Fibroblast of lung (primary cell): ENCODE measurements at regions not wholly inside any gene's neighbourhood (a gene's known extent, or its start where the extent isn't known, plus 50 kb on each side); places are given as distances from the start of the nearest gene placed in this dataset.

Source experiments
- EZH2 ChIP-seq: IDR thresholded peaks from 2 replicates; pipeline ENCODE4 v1.5.1; 2012; ENCODE audit warnings: low read length, control low read depth, mild to moderate bottlenecking; ENCODE audit errors: missing control alignments
- TF ChIP-seq, protein P1 (sequence below), 2 donors: IDR thresholded peaks in 1 of 2; conservative IDR thresholded peaks in 1 of 2; 1 replicate in 1 of 2; 2 replicates in 1 of 2; pipeline ENCODE4 v1.5.1; 2011 to 2012; ENCODE audit warnings: low read length in 2 of 2, control low read depth in 1 of 2, inconsistent platforms in 1 of 2, low read depth in 1 of 2, mild to moderate bottlenecking in 1 of 2

DNA sequence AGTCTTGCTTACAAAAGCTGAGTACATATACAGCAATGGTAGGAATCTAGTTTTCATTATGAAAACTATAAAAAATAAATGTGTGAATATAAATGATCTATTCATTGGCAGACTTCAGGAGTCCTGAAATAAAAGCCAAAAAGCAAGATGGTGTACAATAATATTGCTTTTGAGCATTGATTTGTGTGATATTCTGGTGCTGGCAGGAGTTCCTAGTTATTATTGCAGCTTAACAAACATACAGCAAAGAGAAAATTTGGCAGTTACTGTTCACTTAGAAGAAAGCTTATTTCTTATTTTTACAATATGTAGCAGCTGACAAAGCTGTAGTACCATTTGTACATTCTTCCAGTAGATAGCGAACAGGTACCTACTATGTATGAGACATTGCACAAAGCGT is 1518.9 kb upstream of the TENM4 start:
- TF ChIP-seq, protein P1, sequence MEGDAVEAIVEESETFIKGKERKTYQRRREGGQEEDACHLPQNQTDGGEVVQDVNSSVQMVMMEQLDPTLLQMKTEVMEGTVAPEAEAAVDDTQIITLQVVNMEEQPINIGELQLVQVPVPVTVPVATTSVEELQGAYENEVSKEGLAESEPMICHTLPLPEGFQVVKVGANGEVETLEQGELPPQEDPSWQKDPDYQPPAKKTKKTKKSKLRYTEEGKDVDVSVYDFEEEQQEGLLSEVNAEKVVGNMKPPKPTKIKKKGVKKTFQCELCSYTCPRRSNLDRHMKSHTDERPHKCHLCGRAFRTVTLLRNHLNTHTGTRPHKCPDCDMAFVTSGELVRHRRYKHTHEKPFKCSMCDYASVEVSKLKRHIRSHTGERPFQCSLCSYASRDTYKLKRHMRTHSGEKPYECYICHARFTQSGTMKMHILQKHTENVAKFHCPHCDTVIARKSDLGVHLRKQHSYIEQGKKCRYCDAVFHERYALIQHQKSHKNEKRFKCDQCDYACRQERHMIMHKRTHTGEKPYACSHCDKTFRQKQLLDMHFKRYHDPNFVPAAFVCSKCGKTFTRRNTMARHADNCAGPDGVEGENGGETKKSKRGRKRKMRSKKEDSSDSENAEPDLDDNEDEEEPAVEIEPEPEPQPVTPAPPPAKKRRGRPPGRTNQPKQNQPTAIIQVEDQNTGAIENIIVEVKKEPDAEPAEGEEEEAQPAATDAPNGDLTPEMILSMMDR (conservative IDR thresholded peaks at IDR 0.05 in 1 of 2, IDR thresholded peaks at IDR 0.05 in 1 of 2; ENCODE audit: low read depth in 1 of 2, low read length in 2 of 2) = no peak
- TF ChIP-seq EZH2 = no peak
